ENCODE measurements at regions not wholly inside any gene's neighbourhood (a gene's known extent, or its start where the extent isn't known, plus 50 kb on each side); places are given as distances from the start of the nearest gene placed in this dataset.

DNA sequence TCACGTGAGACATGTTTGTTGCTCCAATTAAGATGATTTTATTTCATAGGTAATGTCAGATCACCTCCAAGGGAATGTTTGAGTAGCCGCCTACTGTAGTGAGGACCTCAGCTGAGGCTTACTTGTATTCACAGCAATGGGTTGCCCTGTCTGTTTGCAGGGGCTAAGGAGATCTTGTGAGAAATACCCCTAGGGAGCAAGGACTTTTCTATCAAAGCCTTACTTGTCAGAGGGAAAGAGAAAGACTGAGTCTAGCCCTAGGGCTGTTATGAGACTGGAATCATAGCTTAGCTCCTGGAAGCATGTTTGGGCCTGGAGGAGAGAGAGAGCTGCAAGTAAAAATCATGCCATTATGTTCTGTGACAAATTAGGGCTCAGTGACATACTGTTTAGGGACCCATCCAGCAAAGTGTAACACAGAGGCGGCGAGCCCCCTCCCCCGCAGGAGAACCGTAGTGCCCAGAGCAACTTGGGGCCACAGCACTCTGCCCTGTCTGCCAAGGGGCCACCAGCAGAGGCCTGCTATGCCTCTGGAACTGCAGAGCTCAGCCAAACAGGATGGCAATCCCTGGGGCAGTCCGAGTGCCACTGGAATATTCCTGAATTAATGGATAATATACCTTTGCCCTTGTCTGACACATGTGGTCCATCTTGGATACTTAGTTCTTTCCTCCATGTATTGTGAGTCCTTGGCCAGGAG lies 178.8 kb downstream of the DACT1 start:
- DNase-seq = no peak

DNA sequence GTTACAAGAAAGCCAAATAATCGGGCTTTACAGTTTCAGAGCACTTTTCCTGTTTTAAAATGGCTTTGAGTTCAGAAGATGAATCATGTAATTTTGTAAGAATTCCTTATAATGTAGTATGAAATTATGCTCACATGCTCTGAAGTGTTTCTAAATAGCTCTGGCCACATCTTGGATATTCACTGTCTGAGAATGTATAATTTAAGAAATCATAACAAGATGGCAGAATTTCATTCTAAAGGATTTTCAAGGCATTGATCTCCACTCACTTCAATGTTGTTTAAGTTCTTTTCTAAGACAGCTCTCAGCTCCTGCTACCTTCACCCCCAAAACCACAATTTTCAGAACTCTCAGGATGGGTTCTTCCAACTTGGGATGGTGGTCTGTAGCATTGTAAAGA lies 180.1 kb downstream of the DACT1 start:
- no peak for DNase-seq

DNA sequence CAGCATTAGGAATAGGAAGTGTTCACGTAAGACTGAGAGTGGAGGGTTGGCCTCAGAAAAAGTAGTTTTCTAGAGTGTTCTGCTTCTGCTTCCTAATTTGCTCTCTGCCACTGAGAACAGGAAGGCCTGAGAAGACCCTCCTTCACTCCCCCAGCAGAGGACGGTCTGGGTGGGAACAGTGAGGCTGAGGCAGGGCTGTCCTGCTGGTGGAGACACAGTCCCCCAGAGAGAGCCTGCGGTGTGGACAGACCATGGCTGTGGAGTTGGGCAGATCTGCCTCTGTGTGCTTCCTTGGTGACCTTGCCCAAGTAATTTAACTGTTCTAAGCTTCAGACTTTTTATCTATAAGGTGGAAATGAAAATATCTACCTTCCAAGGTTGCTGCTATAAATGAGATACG lies 182.3 kb downstream of the DACT1 start:
- no peak for DNase-seq

DNA sequence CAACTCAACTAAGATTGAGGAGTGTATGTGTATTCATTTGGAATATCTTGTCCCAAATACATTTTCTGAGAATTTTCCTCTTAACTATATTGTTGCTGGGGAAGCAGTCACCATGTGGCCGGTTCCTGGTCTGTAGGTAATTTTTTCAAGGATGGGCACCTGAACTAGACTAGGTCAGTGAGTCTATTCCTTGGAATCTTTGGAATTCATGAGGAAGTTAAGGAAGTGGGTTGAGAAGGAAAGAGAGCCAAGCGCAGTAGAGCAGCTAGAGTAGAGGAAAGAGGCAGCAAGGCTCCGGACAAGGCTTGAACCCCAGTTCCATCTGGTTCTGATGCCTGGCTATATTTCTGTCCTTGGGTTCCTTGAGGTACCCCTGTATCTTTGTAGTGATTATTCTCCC lies 183.7 kb downstream of the DACT1 start:
- DNase-seq = no peak

DNA sequence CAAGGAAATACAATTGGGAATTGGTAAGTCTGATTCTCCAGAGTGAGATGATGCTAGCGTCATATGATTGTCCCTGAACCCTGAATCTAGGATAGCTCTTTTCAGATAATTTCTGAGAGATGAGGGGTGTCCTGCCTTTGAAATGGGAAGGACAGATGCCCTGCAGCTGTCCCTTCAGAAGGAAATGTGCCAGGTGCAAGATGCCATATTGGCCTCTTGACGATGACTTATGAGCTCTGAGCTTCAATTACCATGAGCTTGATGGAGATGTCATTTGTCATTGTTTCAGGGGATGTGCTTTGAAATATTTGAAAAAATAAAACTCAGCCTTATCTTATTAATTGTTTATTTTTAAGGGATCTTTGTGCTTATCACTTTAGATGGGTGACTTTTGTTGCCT lies 185.1 kb downstream of the DACT1 start:
- no peak for DNase-seq

DNA sequence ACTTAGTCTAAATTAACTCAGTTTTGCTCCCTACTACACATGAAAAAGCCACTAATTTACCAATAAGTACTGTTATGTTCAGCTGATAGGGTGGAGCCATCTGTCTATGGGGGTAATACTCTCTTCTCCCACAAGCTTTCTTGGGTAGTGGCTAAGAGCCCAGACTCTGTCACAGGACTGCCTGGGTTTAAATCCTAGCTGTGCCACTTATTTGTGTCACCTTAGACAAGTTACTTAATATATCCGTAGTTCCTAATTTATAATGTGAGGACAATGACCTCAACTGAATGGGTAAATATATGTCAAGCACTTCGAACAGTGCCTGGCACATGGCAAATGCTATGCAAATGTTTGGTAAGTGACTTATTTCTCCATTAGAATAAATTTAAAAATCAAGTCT lies 185.6 kb downstream of the DACT1 start:
- DNase-seq = no peak

DNA sequence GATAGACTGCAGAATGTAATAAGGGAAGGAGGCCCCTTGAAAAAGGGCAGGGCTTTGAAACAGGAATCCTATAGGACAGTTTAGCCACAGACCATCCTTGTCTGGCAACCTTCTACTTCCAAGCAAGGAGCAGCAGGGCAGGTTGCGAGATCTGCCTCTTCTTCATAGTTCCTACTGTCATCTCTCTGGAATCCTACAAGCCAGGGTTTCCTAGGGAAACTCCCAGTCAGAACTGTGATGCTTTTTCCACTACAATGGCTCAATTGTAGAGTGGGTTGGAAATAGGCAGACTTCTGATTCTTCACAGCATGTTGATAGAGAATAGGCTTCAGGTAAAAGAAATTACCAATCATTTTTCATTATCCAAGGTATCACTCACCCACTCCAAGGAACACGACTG lies 186.3 kb downstream of the DACT1 start:
- no peak for DNase-seq

DNA sequence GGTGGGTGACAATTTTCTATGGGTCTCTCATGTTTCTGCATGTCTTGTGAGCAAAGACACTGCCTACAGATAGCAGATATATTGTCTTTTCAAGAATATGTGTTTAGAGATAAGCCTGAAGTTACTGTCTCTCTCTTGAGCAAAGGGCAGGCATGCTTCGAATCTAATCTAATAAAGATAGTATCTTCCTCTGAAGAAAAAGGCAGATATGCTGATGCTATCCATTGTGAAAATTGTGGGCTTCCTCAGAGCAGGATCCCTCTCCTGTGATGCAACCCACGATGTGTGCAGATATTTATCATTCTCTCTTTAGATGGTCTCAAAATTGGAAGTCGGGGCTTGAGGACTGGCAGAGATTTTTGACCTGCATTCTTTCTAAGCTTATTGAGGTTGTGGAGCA lies 187.0 kb downstream of the DACT1 start:
- DNase-seq = no peak

DNA sequence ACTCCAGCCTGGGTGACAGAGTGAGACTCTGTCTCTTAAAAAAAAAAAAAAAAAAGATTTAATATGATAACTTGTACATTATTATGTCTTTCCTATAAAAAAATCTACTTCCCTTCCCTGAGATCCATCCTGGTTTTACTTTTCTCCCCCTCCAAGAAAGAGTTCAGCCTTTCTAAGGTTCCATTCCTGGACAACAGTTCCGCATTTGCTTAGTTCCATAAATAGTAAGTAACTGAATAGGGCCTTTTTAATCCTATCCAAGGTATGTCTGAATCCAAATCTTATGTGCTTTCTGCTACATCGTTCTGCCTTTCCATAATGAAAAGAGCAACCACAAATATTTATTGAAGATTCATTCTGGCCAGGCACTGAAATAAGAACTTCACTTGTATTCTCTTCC lies 187.8 kb downstream of the DACT1 start:
- no peak for DNase-seq

DNA sequence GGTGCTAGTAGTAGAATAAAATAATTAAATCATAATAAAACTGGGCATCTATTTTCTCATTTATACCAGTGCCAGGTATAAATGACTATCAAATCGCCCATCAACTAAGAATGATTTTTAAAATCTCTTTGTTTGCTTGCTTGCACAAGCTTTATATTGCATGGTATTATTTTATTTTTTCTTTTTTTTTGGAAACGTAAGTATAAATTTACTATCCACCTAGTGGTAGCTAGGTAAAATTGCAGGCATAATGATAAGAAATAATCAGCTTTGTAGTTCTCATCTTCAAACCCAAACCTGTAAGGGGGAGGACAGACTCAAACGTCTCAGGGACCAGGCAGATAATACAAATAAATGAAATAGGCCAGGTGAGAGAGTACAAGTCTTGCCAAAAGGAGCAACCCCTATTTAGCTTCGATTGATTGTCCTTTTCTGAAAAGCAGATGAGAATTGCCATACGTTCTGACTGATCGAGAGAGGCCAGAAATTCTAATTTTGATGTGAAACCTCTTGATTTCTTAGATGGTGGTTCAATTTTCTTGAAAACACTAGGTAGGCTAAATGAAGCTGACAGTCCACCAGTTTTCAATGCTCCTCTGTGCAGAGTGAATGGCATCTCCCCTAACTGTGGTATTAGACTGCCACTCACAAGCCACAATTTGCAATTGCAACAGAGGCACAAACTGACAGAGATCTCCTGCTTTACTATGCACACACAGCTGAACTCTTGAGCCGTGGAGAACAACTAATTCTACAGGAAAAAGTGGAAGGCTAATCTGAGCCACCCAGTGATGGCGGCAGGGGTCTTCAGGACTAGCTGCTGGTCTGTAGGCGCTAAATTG lies 189.3 kb downstream of the DACT1 start:
- no peak for DNase-seq

DNA sequence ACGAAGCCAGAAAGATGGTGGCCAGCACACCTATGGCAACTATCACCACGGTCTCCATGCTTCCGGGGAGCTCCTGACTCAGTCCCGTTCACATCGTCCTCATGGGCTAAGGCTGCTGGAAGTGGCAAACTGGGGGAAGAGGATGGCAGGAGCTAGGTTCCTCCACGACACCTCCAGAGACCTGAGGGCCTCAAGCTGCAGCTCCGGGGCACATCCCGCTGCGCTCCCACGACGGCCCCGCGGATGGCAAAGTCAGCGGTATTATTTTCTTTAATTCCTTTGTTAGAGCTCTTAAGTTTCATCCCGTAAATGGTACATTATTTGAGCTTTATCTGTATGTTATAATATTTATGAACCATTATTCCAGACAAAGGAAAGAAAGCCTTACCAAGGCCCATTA lies 190.5 kb downstream of the DACT1 start:
- no peak for DNase-seq

DNA sequence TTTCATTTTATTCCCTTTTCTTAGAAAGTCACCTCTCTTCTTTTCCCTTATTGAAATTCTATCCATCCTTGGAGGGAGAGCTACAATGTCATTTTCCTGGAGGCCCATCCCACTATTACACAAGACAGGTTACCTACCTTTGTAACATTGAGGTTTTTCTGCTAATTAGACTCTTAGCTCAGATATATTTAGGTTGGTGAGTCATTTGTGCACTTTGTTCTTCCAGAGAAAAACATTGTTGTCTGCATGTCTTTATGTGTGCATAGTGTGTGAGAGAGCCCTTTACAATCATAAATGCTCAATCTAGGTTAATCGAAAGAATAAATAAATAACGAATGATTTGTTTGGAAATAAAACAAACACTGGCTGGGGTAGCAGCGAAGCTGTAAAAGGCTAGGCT lies 191.8 kb downstream of the DACT1 start:
- peak; percentile 25 for DNase-seq

DNA sequence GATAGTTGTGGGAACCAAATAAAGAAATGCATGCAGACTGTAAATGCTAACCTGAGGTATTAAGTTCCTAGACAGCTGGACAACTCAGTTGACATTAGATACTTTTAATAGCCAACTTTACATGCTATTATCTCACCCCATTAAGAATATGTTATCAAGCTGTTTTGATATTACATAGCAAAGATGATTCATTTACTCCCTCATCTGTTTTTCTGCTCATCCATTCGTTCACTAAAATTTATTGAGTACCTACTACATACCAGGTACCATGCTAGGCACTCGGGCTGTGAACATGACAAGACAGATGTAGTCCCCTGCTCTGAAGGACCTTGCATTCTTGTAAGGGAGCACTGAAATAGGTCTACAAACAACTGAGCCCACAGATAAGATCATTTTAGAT lies 192.4 kb downstream of the DACT1 start:
- DNase-seq = no peak

DNA sequence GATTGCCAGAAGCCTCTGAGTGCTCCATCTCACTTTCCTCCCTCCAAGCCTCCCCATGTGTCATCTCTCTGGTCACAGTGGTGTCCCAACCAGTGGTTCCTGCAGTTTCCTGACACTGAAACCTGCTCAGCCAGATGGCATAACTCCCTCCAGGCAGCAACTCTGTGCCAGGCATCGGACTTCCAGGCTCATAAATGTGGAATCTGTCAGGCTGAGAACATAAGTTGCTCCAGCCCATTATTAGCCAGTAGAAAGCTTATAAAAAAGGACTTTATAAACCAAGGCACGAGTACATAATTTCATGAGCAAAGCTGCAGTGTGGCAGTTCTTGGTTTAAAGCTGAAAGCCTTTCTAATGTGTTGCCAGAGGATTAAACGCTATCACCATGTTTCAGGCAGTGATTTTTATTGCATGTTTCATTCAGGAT lies 194.3 kb downstream of the DACT1 start:
- no peak for DNase-seq

DNA sequence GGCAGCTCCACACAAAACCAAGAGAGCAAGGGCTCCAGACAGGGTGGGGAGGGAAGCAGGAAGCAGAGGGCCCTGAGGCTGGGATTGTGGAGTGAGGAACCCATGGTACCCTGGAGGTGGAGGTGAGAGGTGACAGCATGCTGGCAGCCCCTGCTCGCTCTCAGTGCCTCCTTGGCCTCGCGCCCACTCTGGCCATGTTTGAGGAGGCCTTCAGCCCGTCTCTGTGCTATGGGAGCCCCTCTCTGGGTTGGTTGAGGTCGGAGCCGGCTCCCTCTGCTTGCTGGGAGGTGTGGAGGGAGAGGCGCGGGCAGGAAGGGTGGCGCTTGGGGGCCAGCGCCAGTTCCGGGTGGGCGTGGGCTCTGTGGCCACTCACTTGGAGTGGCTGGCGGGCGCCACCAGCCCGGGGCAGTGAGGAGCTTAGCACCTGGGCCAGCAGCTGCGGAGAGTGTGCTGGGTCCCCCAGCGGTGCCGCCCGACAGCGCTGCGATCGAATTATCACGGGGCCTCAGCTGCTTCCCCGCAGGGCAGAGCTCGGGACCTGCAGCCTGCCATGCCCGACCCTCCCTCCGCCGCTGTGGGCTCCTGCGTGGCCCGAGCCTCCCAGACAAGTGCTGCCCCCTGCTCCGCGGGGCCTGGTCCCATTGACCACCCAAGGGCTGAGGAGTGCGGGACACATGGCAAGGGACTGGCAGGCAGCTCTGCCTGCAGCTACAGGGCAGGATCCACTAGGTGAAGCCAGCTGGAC lies 196.0 kb downstream of the DACT1 start:
- DNase-seq = no peak

DNA sequence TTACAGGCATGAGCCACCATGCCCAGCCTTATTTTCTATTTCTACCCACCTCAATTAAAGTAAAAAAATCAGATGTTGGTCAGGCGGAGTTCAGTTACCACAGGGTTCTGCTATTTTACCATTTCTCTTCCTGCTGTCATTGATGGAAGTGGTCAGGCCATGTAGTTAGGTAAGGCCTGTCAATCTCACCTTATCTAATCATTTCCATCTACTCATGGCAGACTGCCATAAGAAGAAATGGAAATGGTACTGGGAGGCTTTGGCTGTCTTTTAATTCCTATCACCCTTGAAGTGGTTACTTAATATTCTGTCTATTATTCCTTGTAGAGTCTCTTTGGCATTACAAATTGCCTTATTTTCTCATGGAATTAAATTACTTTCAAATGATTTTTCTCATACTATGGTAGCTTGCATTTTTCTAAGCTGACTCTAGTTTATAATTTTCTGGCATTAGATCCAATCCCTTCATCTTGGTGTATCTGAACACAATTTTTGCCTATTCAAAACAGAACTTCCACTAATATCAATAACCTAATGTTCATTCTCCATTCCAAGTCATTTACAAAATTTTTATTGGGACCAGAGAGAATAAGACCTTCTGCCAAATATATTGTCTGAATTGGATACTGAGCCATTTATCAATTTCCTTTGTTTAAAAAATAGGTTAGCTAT lies 198.7 kb downstream of the DACT1 start:
- no peak for DNase-seq

DNA sequence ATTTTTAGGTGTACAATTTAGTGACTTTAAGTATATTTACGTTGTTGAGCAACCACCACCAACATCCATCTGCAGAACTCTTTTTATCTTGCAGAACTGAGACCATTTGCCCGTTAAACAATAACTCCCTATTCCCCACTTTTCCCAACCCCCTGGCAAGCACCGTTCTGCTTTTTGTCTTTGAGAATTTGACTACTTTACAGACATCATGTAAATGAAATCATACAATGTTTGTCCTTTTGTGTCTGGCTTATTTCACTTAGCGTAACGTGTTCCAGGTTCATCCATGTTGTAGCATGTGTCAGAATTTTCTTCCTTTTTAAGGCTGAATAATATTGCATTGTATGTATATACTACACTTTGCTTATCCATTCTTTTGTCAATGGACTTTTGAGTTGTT lies 201.5 kb downstream of the DACT1 start:
- DNase-seq = no peak

DNA sequence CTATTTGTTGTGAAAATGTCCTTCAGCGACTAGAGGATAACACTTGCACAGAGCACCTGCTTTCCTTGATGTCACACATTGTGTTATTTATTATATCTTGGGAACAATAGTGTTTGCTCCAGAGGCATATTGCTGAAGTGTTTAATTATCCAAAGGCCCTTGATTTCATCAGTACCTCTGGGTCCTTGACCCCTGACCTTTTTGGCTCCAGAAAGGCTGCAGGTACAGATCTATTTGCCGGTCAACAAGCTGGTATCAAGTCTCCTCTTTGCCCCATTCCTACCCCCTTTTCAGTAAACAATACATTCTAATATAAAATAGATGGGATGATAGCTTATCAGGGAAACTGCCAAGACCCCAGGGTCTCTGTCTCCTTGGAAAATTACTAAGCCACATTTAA lies 206.8 kb downstream of the DACT1 start:
- no peak for DNase-seq

DNA sequence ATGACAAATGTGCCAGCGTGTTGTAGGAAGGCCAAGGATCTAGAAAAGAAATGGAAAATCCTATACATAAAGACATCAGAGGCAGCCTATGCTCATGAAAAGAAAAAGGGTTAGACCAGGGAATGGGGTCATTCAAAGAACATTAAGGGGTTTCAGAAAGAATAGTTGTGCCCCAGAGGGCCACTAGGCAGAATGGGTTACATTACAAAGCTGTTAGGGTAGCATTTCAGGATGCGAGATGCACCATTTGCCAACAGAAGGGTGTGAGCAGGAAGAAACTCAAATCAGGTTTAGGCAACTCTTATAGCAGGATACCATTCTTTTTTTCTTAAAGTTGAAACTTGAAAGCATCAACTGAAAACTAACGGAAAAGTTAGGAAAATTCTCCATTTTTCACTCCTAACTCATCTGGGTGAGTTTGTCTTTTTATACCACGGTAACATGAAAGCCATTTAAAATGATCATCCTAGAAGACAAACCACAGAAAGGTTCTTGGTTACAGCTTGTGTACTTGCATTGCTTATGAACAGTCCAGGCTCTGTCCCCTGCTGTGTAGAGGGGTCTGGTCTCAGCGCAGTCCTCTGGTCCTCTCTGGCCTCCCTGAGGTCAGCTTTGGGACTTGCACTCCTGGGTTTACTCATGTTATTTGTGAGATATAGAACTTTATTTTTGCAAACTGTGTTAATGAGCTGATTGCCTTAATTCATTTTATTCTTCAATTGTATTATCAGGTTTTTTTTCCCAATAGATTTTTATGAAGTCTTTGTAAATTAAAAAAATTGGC lies 209.1 kb downstream of the DACT1 start:
- DNase-seq = no peak

DNA sequence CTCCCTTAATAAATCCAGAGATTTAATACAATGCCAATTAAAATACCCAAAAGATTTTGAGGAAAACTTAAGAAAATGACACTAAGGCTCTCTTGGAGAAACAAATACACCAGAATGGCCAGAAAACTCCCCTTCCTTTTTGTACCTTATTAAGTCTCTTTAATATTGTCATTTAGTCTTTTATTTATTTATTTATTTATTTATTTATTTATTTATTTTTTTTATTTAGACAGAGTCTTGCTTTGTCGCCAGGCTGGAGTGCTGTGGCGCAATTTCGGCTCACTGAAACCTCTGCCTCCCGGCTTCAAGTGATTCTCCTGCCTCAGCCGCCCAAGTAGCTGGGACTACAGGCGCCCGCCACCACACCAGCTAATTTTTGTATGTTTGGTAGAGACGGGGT lies 210.6 kb downstream of the DACT1 start:
- no peak for DNase-seq

DNA sequence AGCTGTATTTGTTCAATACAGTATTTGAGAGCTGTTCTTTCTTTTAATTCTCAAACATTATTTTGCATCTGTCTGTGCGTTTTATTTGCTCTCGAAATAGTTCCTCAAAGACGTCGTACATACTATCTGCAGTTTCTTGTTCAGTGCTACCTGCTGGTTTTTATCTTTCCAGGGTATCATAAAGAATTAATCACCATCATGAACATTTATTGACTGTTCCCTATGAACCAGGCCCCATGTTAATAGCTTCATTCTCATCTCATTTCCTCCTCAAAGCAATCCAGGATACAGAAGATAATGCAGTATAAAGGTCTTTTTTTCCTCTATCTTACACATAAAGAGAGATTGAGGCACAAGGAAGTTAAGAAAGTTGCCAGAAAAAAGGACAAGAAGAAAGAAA lies 211.8 kb downstream of the DACT1 start:
- DNase-seq = no peak

DNA sequence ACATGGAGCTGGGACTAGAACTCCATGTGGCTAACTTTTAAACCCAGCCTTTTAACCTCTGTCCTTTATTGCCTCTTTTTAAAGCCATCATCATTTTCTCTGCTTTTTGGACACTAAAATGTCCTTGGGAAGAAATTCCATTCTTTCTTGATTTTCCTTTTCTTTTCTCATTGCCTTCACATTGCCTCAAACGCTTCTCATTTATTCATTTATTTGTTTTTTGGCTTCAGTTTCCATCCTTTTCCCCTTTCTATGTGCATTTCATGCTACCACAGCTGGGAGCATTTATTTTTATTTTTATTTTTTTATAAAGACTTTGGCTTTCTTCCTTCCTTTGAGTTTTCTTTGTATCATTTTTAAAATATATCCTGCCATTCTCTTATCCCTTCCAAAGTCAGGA lies 212.2 kb downstream of the DACT1 start:
- no peak for DNase-seq

DNA sequence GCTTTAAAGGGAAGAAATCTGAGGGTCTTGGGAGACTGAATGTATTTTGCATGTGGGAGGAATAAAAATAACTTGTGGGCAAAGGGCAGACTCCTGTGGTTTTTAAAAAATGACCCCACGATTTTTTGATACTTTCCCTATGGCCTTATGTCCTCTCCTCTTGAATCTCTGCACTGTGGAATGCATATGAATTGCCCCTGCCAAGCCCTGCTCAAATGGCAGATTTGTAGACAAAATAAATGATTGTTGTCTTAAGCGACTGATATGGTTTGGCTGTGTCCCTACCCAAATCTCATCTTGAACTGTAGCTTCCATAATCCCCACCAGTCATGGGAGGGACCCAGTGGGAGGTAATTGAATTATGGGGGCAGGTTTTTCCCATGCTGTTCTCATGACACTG lies 223.8 kb downstream of the DACT1 start:
- DNase-seq = no peak
